Mesenchymal stem cell (in vitro differentiated cells and primary cell): ENCODE measurements at regions not wholly inside any gene's neighbourhood (a gene's known extent, or its start where the extent isn't known, plus 50 kb on each side); places are given as distances from the start of the nearest gene placed in this dataset.

Experiments used
- DNase-seq: peaks from one replicate; pipeline ENCODE4 v3.0.0-alpha.2; 2013
- H2AFZ ChIP-seq: one replicate; pipeline ENCODE4 v1.6.1; 2013; ENCODE audit warnings: low read depth, mild to moderate bottlenecking, control low read depth, inconsistent platforms, low read length, moderate library complexity
- H2AK5ac ChIP-seq: 2 replicates; pipeline ENCODE4 v1.6.1; 2013; ENCODE audit warnings: low read length, moderate library complexity, mild to moderate bottlenecking, inconsistent platforms; ENCODE audit not compliant: severe bottlenecking
- H2BK120ac ChIP-seq: one replicate; pipeline ENCODE4 v1.6.1; 2013; ENCODE audit warnings: low read depth, mild to moderate bottlenecking, inconsistent platforms, low read length, moderate library complexity
- H2BK12ac ChIP-seq, 2 experiments: one replicate each; pipeline ENCODE4 v1.6.1; 2013; ENCODE audit warnings: inconsistent platforms in 2 of 2, low read length in 2 of 2, mild to moderate bottlenecking in 2 of 2, moderate library complexity in 2 of 2, control low read depth in 1 of 2
- H2BK15ac ChIP-seq: one replicate; pipeline ENCODE4 v1.6.1; 2013; ENCODE audit warnings: mild to moderate bottlenecking, low read depth, inconsistent platforms; ENCODE audit not compliant: poor library complexity, severe bottlenecking
- H2BK5ac ChIP-seq: 2 replicates; pipeline ENCODE4 v1.6.1; 2013; ENCODE audit warnings: low read depth, mild to moderate bottlenecking, low read length, control low read depth, inconsistent platforms; ENCODE audit not compliant: poor library complexity, severe bottlenecking
- H3K14ac ChIP-seq, 2 experiments: one replicate each; pipeline ENCODE4 v1.6.1; 2013; ENCODE audit warnings: inconsistent platforms in 2 of 2, low read length in 2 of 2, control low read depth in 1 of 2, mild to moderate bottlenecking in 1 of 2, moderate library complexity in 1 of 2
- H3K18ac ChIP-seq, 2 experiments: one replicate each; pipeline ENCODE4 v1.6.1; 2013; ENCODE audit warnings: inconsistent platforms in 2 of 2, low read length in 2 of 2, control low read depth in 1 of 2, low read depth in 1 of 2, mild to moderate bottlenecking in 1 of 2
- H3K23ac ChIP-seq, 2 experiments: one replicate each; pipeline ENCODE4 v1.6.1; 2013; ENCODE audit warnings: inconsistent platforms in 2 of 2, low read length in 2 of 2, mild to moderate bottlenecking in 2 of 2, moderate library complexity in 2 of 2, control low read depth in 1 of 2
- H3K27ac ChIP-seq: 2 replicates; pipeline ENCODE4 v1.5.1; 2013; ENCODE audit warnings: mild to moderate bottlenecking, moderate library complexity, low read length, control low read depth, inconsistent platforms; ENCODE audit not compliant: poor library complexity, severe bottlenecking
- H3K27me3 ChIP-seq, 2 experiments: 2 replicates each; pipeline versions ENCODE4 v1.6.1 to v1.7.0; 2013; ENCODE audit warnings: low read length in 2 of 2, mild to moderate bottlenecking in 2 of 2, moderate library complexity in 2 of 2, control low read depth in 1 of 2, inconsistent platforms in 1 of 2; ENCODE audit not compliant: control insufficient read depth in 1 of 2, insufficient read depth in 1 of 2
- H3K36me3 ChIP-seq, 2 experiments: 2 replicates each; pipeline versions ENCODE4 v1.6.1 to v1.7.0; 2013; ENCODE audit warnings: low read length in 2 of 2, control low read depth in 1 of 2, inconsistent platforms in 1 of 2, low read depth in 1 of 2, mild to moderate bottlenecking in 1 of 2; ENCODE audit not compliant: insufficient read depth in 2 of 2, control insufficient read depth in 1 of 2
- H3K4ac ChIP-seq, 2 experiments: one replicate each; pipeline ENCODE4 v1.6.1; 2013; ENCODE audit warnings: inconsistent platforms in 2 of 2, low read length in 2 of 2, mild to moderate bottlenecking in 2 of 2, moderate library complexity in 2 of 2, control low read depth in 1 of 2, low read depth in 1 of 2
- H3K4me1 ChIP-seq: 2 replicates; pipeline ENCODE4 v1.6.1; 2013; ENCODE audit warnings: low read depth, low read length, control low read depth; ENCODE audit not compliant: control insufficient read depth, insufficient read depth
- H3K4me2 ChIP-seq: 2 replicates; pipeline ENCODE4 v1.6.1; 2013; ENCODE audit warnings: low read length, mild to moderate bottlenecking, inconsistent platforms; ENCODE audit not compliant: poor library complexity, severe bottlenecking
- H3K4me3 ChIP-seq, 2 experiments: 2 replicates each; pipeline versions ENCODE4 v1.5.1 to v1.7.0; 2013; ENCODE audit warnings: low read length in 2 of 2, mild to moderate bottlenecking in 2 of 2, control low read depth in 1 of 2, low read depth in 1 of 2; ENCODE audit not compliant: insufficient read depth in 1 of 2
- H3K79me1 ChIP-seq: replicated peaks from 2 replicates; pipeline ENCODE4 v1.6.1; 2013; ENCODE audit warnings: mild to moderate bottlenecking, control low read depth, low read length, inconsistent platforms; ENCODE audit not compliant: poor library complexity, severe bottlenecking
- H3K9ac ChIP-seq: 2 replicates; pipeline ENCODE4 v1.7.0; 2013; ENCODE audit warnings: mild to moderate bottlenecking, low read length, moderate library complexity
- H3K9me3 ChIP-seq: 2 replicates; pipeline ENCODE4 v1.7.0; 2013; ENCODE audit warnings: mild to moderate bottlenecking, low read length; ENCODE audit not compliant: control insufficient read depth
- H4K8ac ChIP-seq: one replicate; pipeline ENCODE4 v1.6.1; 2013; ENCODE audit warnings: inconsistent platforms, mild to moderate bottlenecking, low read length, moderate library complexity
- H4K91ac ChIP-seq: one replicate; pipeline ENCODE4 v1.6.1; 2013; ENCODE audit warnings: mild to moderate bottlenecking, low read length, inconsistent platforms
- WGBS: methylation state at CpG from one replicate; pipeline ENCODE4 v1.1.7; 2013; ENCODE audit warnings: mixed read lengths; 5-methylcytosine and 5-hydroxymethylcytosine counted together

DNA sequence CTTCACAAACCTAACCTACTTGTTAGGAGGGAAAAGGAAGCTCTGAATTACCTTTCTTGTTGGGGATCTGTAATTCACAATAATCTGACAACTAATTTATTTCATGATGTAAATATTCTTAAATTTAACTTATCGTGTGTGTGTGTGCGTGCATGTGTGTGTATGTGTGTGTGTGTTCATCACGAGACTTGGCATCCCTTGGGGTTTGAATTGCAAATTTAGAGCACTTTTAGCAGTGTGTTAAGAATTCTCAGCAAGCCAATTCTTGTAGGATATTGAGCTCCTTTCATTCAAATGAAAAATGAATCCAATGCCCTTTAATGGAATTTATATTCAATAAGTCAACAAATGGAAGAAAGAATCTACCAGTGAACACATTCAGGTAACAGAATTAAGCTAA lies 85.9 kb upstream of the C3orf80 start:
- H2BK120ac ChIP-seq = no peak overlapping the region
- H3K23ac ChIP-seq = no peak overlapping the region
- H3K79me1 ChIP-seq = no peaks in the 10 kb centered on the region
- no peak overlapping the region for H3K9ac ChIP-seq
- H3K4me1 ChIP-seq = no peaks in the 10 kb centered on the region
- H3K27me3 ChIP-seq = no peaks in the 10 kb centered on the region
- H3K36me3 ChIP-seq = no peaks in the 10 kb centered on the region
- no peak overlapping the region for H3K4me2 ChIP-seq
- H4K91ac ChIP-seq = no peak overlapping the region
- no peak overlapping the region for H2BK15ac ChIP-seq
- H2AK5ac ChIP-seq = no peak overlapping the region
- no peak for DNase-seq
- no peak overlapping the region for H4K8ac ChIP-seq
- no peak overlapping the region for H2AFZ ChIP-seq
- H3K4me3 ChIP-seq = no peak overlapping the region
- no peak overlapping the region for H3K14ac ChIP-seq
- no peak overlapping the region for H3K27ac ChIP-seq
- H2BK12ac ChIP-seq = no peak overlapping the region
- no peak overlapping the region for H2BK5ac ChIP-seq
- no peak overlapping the region for H3K4ac ChIP-seq
- 80% methylated on average over 1 of the region's 3 CpGs for WGBS
- no peak overlapping the region for H3K18ac ChIP-seq
- peaks cover 4% of the 10 kb centered on the region for H3K9me3 ChIP-seq

DNA sequence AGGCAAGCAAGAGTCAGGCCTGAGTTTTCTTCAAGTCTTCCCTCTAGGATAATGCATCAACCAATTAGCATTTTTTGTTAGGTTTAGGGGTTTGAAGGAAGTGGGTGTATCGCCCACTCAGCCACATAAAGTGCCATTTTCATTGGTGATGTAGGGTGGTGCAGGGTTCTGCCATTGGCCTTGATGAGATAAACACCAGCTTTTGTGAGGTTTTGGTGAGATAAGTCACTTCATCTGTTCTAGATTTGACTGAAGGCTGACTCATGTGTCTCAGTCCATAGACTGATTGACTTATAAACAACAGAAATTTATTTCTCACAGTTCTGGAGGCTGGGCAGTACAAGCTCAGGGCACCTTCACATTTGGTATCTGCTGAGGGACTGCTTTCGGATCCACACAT lies 84.5 kb upstream of the C3orf80 start:
- no peak overlapping the region for H4K91ac ChIP-seq
- WGBS = 95% methylated on average over 2 of the region's 2 CpGs
- no peaks in the 10 kb centered on the region for H3K79me1 ChIP-seq
- H2BK12ac ChIP-seq = no peak overlapping the region
- no peak overlapping the region for H3K4me2 ChIP-seq
- no peak overlapping the region for H4K8ac ChIP-seq
- H2BK120ac ChIP-seq = no peak overlapping the region
- no peak overlapping the region for H2BK5ac ChIP-seq
- H2AK5ac ChIP-seq = no peak overlapping the region
- H2AFZ ChIP-seq = no peak overlapping the region
- no peak overlapping the region for H3K4me3 ChIP-seq
- H2BK15ac ChIP-seq = no peak overlapping the region
- no peak overlapping the region for H3K14ac ChIP-seq
- no peak overlapping the region for H3K4ac ChIP-seq
- no peak overlapping the region for H3K23ac ChIP-seq
- H3K27ac ChIP-seq = no peak overlapping the region
- no peak overlapping the region for H3K18ac ChIP-seq
- no peak for DNase-seq
- H3K4me1 ChIP-seq = no peaks in the 10 kb centered on the region
- no peaks in the 10 kb centered on the region for H3K36me3 ChIP-seq
- peaks cover 4% of the 10 kb centered on the region for H3K9me3 ChIP-seq
- no peaks in the 10 kb centered on the region for H3K27me3 ChIP-seq
- no peak overlapping the region for H3K9ac ChIP-seq

DNA sequence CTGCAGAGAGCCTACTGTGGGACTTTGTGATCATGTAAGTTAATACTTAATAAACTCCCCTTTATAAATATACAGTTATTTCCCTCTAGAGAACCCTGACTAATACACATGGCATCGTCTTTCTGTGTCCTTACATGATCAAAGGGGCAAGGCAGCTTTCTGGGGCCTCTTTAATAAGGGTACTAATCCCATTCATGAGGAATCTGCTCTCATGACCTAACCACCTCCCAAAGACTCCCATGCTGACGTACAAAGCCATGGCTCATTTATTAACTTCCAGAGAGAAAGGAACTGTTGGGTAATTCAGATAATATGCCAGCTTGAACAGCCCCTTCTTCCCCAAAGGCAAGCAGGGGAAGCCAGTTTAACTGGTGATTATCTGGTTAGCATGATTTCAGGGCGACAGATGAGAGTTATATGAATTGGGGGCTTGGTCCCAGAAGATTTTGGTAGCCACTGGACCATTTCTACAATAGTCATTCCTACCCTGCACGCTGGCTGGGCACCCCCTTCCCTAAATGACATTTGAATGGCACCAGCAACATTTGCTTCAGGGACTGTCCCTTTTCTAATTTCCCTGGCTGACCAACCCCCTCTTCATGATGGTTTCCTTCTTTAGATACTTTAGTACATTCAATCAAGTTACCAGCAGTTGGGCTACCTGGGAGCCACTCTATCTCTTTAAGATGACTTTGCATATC lies 83.6 kb upstream of the C3orf80 start:
- no peak overlapping the region for H4K91ac ChIP-seq
- no peaks in the 10 kb centered on the region for H3K27me3 ChIP-seq
- no peak overlapping the region for H3K4me3 ChIP-seq
- H2BK120ac ChIP-seq = no peak overlapping the region
- H4K8ac ChIP-seq = no peak overlapping the region
- H3K14ac ChIP-seq = no peak overlapping the region
- H3K27ac ChIP-seq = peak overlapping the region; percentile 42
- H2BK5ac ChIP-seq = no peak overlapping the region
- no peak overlapping the region for H2BK15ac ChIP-seq
- H3K4ac ChIP-seq = no peak overlapping the region
- no peak overlapping the region for H3K9ac ChIP-seq
- no peak overlapping the region for H2BK12ac ChIP-seq
- H3K9me3 ChIP-seq = peaks cover 4% of the 10 kb centered on the region
- peak overlapping the region; percentile 49 for H3K4me2 ChIP-seq
- no peak overlapping the region for H3K23ac ChIP-seq
- no peak overlapping the region for H3K18ac ChIP-seq
- no peaks in the 10 kb centered on the region for H3K79me1 ChIP-seq
- WGBS = 87% methylated on average over 3 of the region's 4 CpGs
- H2AK5ac ChIP-seq = no peak overlapping the region
- no peaks in the 10 kb centered on the region for H3K4me1 ChIP-seq
- DNase-seq = no peak
- no peaks in the 10 kb centered on the region for H3K36me3 ChIP-seq
- no peak overlapping the region for H2AFZ ChIP-seq

DNA sequence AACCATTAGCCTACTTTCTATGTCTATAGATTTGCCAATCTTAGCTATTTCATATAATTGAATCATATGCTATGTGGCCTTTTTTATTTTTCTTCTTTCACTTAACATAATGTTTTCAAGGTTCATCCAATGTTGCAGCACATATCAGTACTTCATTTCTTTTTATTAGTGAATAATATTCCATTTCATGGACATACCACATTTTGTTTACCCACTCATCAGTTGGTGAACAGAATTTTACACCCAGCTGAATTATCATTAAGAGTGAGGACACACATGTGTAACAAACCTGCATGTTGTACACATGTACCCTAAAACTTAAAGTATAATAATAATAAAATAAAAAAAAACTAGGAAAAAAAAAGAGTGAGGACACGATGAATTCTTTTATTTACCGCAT lies 81.7 kb upstream of the C3orf80 start:
- Histone ChIP-seq H3K9me3 (peaks cover 4% of the 10 kb centered on the region), H3K27ac (no peak overlapping the region), H3K14ac (no peak overlapping the region), H3K4me1 (no peaks in the 10 kb centered on the region), H2BK120ac (no peak overlapping the region), H3K36me3 (no peaks in the 10 kb centered on the region), H4K91ac (no peak overlapping the region), H2AFZ (no peak overlapping the region), H3K4ac (no peak overlapping the region), H2AK5ac (no peak overlapping the region), H3K9ac (no peak overlapping the region), H3K18ac (no peak overlapping the region), H3K23ac (no peak overlapping the region), H3K4me2 (no peak overlapping the region), H2BK5ac (no peak overlapping the region), H2BK15ac (no peak overlapping the region), H3K4me3 (no peak overlapping the region), H3K27me3 (no peaks in the 10 kb centered on the region), H3K79me1 (no peaks in the 10 kb centered on the region), H2BK12ac (no peak overlapping the region), H4K8ac (no peak overlapping the region)
- DNase-seq = no peak
- 96% methylated on average over 2 of the region's 2 CpGs for WGBS
